GM12873 (cell line): ENCODE measurements at regions not wholly inside any gene's neighbourhood (a gene's known extent, or its start where the extent isn't known, plus 50 kb on each side); places are given as distances from the start of the nearest gene placed in this dataset.

Experiments
- TF ChIP-seq, protein P1 (sequence below): IDR thresholded peaks from 2 replicates; pipeline ENCODE4 v1.5.1; 2012; ENCODE audit warnings: low read depth, mild to moderate bottlenecking, moderate library complexity, low read length, control low read depth; ENCODE audit not compliant: insufficient read depth; ENCODE audit errors: missing control alignments

DNA sequence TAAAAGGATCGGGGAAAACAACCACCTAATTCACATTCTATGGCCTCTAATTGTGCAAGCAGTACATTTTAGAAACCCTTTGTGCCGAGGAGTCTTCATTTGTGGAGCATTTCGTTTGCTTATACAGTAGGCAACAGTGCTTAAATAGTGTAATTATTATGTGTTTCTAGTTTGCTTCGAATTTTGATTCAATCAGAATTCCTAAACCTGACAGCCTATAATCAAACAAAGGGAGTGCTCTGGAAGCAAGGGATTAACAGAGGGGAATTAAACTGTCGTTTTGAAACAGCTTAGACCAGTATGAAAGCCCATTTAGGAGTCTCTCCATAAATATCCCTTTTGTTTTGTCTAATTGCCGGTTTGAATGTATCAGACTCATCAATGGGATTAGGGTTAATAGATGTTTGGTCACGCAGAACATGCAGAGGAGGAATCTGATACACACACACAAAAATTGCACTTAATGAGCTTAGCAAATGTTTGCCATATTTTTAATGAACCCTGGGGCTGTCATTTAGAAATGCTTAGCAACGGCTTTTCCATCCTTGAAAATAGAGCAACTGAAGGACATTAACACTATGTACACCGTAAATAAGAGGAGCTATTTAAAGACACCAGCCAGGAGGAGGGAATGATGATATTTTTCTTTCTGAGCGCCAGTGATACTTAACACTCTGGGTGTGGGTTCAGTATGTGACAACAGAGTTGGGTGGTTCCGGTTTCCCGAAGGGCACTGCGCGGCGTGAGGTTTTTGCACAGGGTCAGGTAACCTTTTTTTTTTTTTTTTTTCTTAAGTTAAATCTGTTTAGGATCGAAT, 404.7 kb downstream of the TLE4 start:
- TF ChIP-seq, protein P1, sequence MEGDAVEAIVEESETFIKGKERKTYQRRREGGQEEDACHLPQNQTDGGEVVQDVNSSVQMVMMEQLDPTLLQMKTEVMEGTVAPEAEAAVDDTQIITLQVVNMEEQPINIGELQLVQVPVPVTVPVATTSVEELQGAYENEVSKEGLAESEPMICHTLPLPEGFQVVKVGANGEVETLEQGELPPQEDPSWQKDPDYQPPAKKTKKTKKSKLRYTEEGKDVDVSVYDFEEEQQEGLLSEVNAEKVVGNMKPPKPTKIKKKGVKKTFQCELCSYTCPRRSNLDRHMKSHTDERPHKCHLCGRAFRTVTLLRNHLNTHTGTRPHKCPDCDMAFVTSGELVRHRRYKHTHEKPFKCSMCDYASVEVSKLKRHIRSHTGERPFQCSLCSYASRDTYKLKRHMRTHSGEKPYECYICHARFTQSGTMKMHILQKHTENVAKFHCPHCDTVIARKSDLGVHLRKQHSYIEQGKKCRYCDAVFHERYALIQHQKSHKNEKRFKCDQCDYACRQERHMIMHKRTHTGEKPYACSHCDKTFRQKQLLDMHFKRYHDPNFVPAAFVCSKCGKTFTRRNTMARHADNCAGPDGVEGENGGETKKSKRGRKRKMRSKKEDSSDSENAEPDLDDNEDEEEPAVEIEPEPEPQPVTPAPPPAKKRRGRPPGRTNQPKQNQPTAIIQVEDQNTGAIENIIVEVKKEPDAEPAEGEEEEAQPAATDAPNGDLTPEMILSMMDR: no peak

DNA sequence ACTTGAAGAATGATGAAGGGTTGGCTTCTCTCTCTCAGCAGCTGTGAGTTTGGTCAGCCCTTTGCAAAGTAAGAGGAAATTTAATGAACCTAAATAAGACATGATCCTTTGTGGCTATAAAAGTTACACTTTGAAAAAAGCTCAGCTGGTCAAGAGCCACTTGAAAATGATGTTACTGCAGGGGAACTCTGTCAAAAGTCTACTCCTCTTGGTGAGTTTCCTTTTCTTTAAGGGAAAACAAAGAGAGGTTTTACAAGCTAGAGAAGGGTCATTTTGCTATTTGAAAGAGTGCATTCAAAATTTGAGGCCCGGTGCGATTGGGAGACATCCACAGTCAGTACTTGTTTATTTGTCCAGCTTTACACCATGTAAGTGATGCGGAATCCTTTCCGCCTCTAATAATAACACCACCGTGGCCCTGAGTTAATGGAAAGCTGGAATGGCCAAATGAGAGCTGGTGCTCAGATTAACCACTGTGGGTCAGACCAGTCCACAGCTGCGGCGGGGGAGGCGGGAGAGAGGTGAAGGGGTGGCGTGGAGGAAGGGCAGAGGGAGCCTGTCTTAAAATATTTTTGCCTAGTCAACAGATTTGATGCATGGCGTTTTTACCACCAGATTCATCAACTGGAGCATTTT, 404.0 kb downstream of the TLE4 start:
- TF ChIP-seq, protein P1: no peak

DNA sequence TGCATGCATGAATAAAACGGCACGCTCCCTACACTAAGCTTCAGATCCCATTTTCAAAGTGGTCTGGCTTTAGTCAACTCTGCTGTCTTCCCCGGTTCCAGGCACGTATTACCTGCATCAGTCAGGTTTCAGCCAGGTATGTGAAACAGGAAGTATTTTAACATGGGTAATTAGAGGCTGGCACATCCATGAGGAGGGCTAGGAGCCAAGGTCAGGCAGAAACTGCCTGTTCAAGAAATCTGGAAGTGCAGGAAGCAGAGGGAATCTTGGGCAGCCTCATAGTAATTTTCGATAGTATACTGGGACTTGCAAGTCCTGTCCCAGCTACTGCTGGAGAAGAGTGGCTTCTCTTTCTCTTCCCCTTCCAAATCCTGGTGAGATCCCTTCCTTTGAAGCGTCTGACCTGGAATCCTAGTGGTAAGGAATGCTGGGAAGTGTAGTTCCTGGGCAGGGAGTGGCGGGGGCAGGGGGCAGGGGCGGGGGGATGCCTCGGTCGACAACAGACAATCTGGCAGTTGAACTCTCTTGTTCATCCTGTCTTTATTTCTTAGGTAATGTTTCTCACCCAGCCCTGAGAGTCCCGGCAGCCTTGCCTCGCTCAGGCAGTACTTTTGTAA, 403.1 kb downstream of the TLE4 start:
- TF ChIP-seq, protein P1: no peak

GRCh38 chr9:79973627-79974026, 401.9 kb downstream of the TLE4 start:
- TF ChIP-seq, protein P1: no peak

GRCh38 chr9:79970146-79970425, 398.3 kb downstream of the TLE4 start:
- TF ChIP-seq, protein P1: no peak

- TF ChIP-seq, protein P1: no peak
Measured at GRCh38 chr9:79969393-79970145, 397.8 kb downstream of the TLE4 start.

DNA sequence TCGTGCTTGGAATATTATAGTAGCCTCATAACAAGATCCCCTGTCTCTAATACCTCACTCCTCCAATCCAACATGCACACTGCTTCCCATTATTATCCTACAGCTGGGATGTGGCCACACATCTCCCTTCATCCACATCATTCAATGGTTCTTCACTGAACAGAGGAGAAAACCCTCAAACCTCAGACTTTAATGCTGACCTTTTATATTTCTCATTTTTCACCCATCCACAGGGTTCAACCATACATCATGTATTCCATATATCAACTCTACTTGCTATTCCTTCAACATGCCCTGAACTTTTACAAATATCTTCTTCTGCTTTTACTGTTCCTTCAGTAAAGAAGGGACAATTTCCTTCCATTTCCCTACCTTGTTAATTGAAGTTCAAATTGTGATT, 396.8 kb downstream of the TLE4 start:
- TF ChIP-seq, protein P1: no peak
